ENCODE measurements at regions not wholly inside any gene's neighbourhood (a gene's known extent, or its start where the extent isn't known, plus 50 kb on each side); places are given as distances from the start of the nearest gene placed in this dataset.

- no peak overlapping the region for H3K4me3 ChIP-seq (ENCODE audit: low read depth, low read length)
- no peak for TF ChIP-seq CTCF (IDR thresholded peaks at IDR 0.05; ENCODE audit: low read depth, low read length, missing control alignments)
- no peak for DNase-seq (ENCODE audit: low read depth)
- in situ Hi-C loops (cut with HindIII; ENCODE audit: low sequenced_read_pairs), result no loop called here
Measured at GRCh38 chr6:111988926-111989325, 65.0 kb upstream of the CCN6 start.

- no peak for TF ChIP-seq CTCF (IDR thresholded peaks at IDR 0.05; ENCODE audit: low read depth, low read length, missing control alignments)
- no peak overlapping the region for H3K4me3 ChIP-seq (ENCODE audit: low read depth, low read length)
- DNase-seq (ENCODE audit: low read depth), result no peak
- in situ Hi-C loops (cut with HindIII; ENCODE audit: low sequenced_read_pairs), result loop anchor here (5.0 kb wide), 2 partner anchors 48 to 267 kb away; no protein-coding TSS in a partner anchor
Measured at GRCh38 chr6:111989743-111990142, 64.2 kb upstream of the CCN6 start.

GRCh38 chr6:111990214-111990613, 63.7 kb upstream of the CCN6 start:
- no peak overlapping the region for H3K4me3 ChIP-seq (ENCODE audit: low read depth, low read length)
- in situ Hi-C loops (cut with HindIII; ENCODE audit: low sequenced_read_pairs), result loop anchor here (5.0 kb wide), 2 partner anchors 47 to 268 kb away; no protein-coding TSS in a partner anchor
- no peak for DNase-seq (ENCODE audit: low read depth)
- no peak for TF ChIP-seq CTCF (IDR thresholded peaks at IDR 0.05; ENCODE audit: low read depth, low read length, missing control alignments)

GRCh38 chr6:111992851-111993250, 61.1 kb upstream of the CCN6 start:
- in situ Hi-C loops (cut with HindIII; ENCODE audit: low sequenced_read_pairs), result loop anchor here (5.0 kb wide), 2 partner anchors 44 to 271 kb away; no protein-coding TSS in a partner anchor
- no peak for TF ChIP-seq CTCF (IDR thresholded peaks at IDR 0.05; ENCODE audit: low read depth, low read length, missing control alignments)
- H3K4me3 ChIP-seq (ENCODE audit: low read depth, low read length), result no peak overlapping the region
- no peak for DNase-seq (ENCODE audit: low read depth)

- in situ Hi-C loops (cut with HindIII; ENCODE audit: low sequenced_read_pairs), result loop anchor here (5.0 kb wide), 2 partner anchors 44 to 271 kb away; no protein-coding TSS in a partner anchor
- no peak for DNase-seq (ENCODE audit: low read depth)
- no peak for TF ChIP-seq CTCF (IDR thresholded peaks at IDR 0.05; ENCODE audit: low read depth, low read length, missing control alignments)
- H3K4me3 ChIP-seq (ENCODE audit: low read depth, low read length), result no peak overlapping the region
Measured at GRCh38 chr6:111993342-111993741, 60.6 kb upstream of the CCN6 start.

GRCh38 chr6:111994791-111995190, 59.1 kb upstream of the CCN6 start:
- in situ Hi-C loops (cut with HindIII; ENCODE audit: low sequenced_read_pairs), result loop anchor here (5.0 kb wide), 2 partner anchors 43 to 272 kb away; no protein-coding TSS in a partner anchor
- DNase-seq (ENCODE audit: low read depth), result no peak
- no peak for TF ChIP-seq CTCF (IDR thresholded peaks at IDR 0.05; ENCODE audit: low read depth, low read length, missing control alignments)
- H3K4me3 ChIP-seq (ENCODE audit: low read depth, low read length), result no peak overlapping the region
